Suprapubic skin (tissue), 3 donors: ENCODE measurements at regions not wholly inside any gene's neighbourhood (a gene's known extent, or its start where the extent isn't known, plus 50 kb on each side); places are given as distances from the start of the nearest gene placed in this dataset.

ENCODE experiments used
- CTCF ChIP-seq, 2 donors: fragments of 200-600 bp in 1 of 2; fragments of 450-650 bp in 1 of 2; sonication (generic) in 1 of 2; IDR thresholded peaks; one replicate each; pipeline ENCODE4 v1.5.1; 2016 to 2019; ENCODE audit warnings: antibody characterized with exemption in 2 of 2, mild to moderate bottlenecking in 1 of 2, moderate library complexity in 1 of 2
- POLR2AphosphoS5 ChIP-seq, 3 donors: sonication (generic); formaldehyde crosslinking; IDR thresholded peaks; one replicate each; pipeline ENCODE4 v1.6.1; 2017; ENCODE audit warnings: antibody characterized with exemption in 3 of 3

- no peak for TF ChIP-seq CTCF (IDR thresholded peaks at IDR 0.05)
- no peak for TF ChIP-seq POLR2AphosphoS5 (IDR thresholded peaks at IDR 0.05)
These were observed 754.6 kb downstream of the TBC1D22A start for GRCh38 chr22:47517062-47517461.
